Osteocyte (in vitro differentiated cells): ENCODE measurements at regions not wholly inside any gene's neighbourhood (a gene's known extent, or its start where the extent isn't known, plus 50 kb on each side); places are given as distances from the start of the nearest gene placed in this dataset.

Experiments used
- DNase-seq: peaks from one replicate; pipeline ENCODE4 v3.0.0; 2021; ENCODE audit warnings: mixed read lengths; ENCODE audit not compliant: unreplicated experiment; ENCODE audit errors: extremely low spot score
- H3K27ac Mint-ChIP-seq: one replicate; pipeline ENCODE4 v1.8.0; 2021; ENCODE audit warnings: mild to moderate bottlenecking, mixed read lengths; ENCODE audit not compliant: unreplicated experiment
- H3K27me3 Mint-ChIP-seq: one replicate; pipeline ENCODE4 v1.8.0; 2021; ENCODE audit warnings: mixed read lengths; ENCODE audit not compliant: unreplicated experiment
- H3K36me3 Mint-ChIP-seq: one replicate; pipeline ENCODE4 v1.8.0; 2021; ENCODE audit warnings: mixed read lengths; ENCODE audit not compliant: unreplicated experiment
- H3K4me1 Mint-ChIP-seq: one replicate; pipeline ENCODE4 v1.8.0; 2021; ENCODE audit warnings: mixed read lengths; ENCODE audit not compliant: unreplicated experiment
- H3K4me3 Mint-ChIP-seq: one replicate; pipeline ENCODE4 v1.8.0; 2021; ENCODE audit warnings: mild to moderate bottlenecking, moderate library complexity, mixed read lengths; ENCODE audit not compliant: unreplicated experiment
- H3K9me3 Mint-ChIP-seq: one replicate; pipeline ENCODE4 v1.8.0; 2021; ENCODE audit warnings: mixed read lengths; ENCODE audit not compliant: unreplicated experiment
- TF ChIP-seq, protein P1 (sequence below): fragments of 200-600 bp; sonication (generic); IDR thresholded peaks from 2 replicates; pipeline ENCODE4 v1.5.0; 2021; ENCODE audit warnings: antibody characterized with exemption, mild to moderate bottlenecking, moderate library complexity

DNA sequence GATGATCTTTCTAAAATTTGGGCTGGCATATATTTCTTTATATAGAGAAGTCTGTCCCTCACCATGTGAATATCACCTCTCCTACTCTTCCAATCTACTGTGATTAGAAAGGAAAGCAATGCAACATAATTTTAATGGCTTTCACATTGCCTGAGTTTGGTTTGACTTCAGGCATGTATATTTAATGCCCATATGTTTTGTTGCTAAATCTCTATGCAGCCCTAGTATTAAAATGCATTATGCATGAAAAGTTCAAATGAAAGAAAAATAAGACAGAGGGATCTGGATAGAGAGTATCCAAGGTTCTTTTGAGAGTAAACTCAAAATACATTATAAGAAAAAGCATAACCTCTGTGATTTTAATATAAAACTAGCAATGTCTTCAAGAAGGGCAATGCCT, 518.3 kb downstream of the PRR16 start:
- peaks cover 19% of the 10 kb centered on the region for H3K27me3 Mint-ChIP-seq
- H3K4me1 Mint-ChIP-seq, result no peaks in the 10 kb centered on the region
- H3K36me3 Mint-ChIP-seq, result no peaks in the 10 kb centered on the region
- TF ChIP-seq, protein P1, sequence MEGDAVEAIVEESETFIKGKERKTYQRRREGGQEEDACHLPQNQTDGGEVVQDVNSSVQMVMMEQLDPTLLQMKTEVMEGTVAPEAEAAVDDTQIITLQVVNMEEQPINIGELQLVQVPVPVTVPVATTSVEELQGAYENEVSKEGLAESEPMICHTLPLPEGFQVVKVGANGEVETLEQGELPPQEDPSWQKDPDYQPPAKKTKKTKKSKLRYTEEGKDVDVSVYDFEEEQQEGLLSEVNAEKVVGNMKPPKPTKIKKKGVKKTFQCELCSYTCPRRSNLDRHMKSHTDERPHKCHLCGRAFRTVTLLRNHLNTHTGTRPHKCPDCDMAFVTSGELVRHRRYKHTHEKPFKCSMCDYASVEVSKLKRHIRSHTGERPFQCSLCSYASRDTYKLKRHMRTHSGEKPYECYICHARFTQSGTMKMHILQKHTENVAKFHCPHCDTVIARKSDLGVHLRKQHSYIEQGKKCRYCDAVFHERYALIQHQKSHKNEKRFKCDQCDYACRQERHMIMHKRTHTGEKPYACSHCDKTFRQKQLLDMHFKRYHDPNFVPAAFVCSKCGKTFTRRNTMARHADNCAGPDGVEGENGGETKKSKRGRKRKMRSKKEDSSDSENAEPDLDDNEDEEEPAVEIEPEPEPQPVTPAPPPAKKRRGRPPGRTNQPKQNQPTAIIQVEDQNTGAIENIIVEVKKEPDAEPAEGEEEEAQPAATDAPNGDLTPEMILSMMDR, result no peak
- no peaks in the 10 kb centered on the region for H3K9me3 Mint-ChIP-seq
- no peak overlapping the region for H3K27ac Mint-ChIP-seq
- DNase-seq, result no peak
- no peak overlapping the region for H3K4me3 Mint-ChIP-seq

DNA sequence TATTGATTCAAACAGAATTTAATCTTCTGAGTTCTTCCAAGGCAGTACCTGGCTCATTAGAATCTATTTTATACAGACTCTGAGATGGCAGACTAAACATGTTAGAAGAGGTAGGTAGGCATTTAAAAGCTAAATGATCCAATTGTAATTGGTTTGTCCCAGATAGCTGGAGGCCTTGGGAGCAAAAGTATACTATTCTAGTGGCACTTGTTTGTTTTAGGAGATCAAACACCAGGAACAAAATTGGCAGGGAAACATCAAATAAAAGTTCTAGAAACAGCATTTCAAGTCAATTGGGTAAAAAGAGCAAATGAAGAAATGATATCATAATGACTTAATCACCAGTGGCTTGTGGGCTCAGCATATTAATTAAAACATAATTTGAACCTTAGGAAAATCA, 521.4 kb downstream of the PRR16 start:
- no peaks in the 10 kb centered on the region for H3K4me1 Mint-ChIP-seq
- TF ChIP-seq, protein P1, result no peak
- no peak for DNase-seq
- no peaks in the 10 kb centered on the region for H3K36me3 Mint-ChIP-seq
- H3K9me3 Mint-ChIP-seq, result no peaks in the 10 kb centered on the region
- peaks cover 27% of the 10 kb centered on the region for H3K27me3 Mint-ChIP-seq
- no peak overlapping the region for H3K27ac Mint-ChIP-seq
- no peak overlapping the region for H3K4me3 Mint-ChIP-seq

DNA sequence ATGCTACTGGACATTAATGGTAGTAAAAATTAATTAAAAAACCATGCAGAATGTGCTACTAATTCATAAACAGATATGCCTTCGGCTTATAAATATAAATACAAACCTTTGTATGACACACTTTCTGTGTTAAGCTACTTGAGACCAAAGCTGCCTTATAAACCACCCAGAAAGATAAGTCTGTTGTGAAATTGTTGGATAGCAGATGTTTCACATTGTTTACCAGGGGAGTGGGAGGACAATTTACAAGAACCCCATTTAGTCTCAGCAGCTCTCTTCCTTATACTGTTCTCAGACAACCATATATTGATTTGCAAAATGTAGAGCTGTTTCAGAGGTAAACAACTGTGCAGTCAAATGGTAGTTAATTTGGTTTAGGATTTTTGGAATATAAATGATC, 524.4 kb downstream of the PRR16 start:
- Mint-ChIP-seq H3K36me3 (no peaks in the 10 kb centered on the region), H3K27ac (no peak overlapping the region), H3K4me3 (no peak overlapping the region), H3K27me3 (peaks cover 29% of the 10 kb centered on the region), H3K9me3 (no peaks in the 10 kb centered on the region), H3K4me1 (no peaks in the 10 kb centered on the region)
- TF ChIP-seq, protein P1, result no peak
- DNase-seq, result no peak

DNA sequence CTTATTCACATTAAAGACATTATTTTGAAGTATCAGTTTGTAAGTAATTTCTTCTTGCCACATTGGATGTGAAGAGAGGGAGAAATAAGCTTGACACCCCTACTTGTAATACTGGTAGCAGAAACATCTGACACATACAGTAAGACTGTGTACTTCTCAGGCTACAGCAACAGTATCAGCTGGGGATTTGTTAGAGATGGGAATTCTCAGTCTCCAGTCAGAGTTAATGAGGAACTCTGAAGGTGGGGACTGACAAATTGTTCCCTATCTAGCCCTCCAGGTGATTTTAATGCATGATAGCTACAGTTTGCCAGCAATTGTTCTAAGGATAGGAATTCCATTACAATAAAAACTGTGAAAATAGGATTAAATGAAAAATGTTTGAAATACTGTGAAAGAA, 524.8 kb downstream of the PRR16 start:
- Mint-ChIP-seq H3K4me1 (no peaks in the 10 kb centered on the region), H3K27me3 (peaks cover 27% of the 10 kb centered on the region), H3K9me3 (no peaks in the 10 kb centered on the region), H3K36me3 (no peaks in the 10 kb centered on the region), H3K4me3 (no peak overlapping the region), H3K27ac (no peak overlapping the region)
- TF ChIP-seq, protein P1, result no peak
- DNase-seq, result no peak

DNA sequence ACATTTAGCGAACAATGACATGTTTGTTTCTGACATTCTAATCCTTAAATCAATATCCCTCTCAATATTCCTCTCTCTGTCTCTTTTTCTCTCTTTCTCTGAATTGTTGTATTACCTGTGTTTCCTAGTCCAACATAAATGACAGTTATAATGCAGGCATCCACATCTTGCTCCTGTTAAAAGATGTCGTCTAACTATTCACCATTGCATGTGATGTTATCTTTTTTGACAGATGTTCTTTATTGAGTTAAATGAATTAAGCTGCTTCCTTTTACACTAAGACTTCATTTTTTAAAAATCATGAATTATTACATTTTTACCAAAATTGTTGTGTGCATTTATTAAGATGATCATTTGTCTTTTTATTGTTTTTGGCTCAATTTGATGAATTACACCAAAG, 527.5 kb downstream of the PRR16 start:
- Mint-ChIP-seq H3K27me3 (peaks cover 15% of the 10 kb centered on the region), H3K4me1 (no peaks in the 10 kb centered on the region), H3K4me3 (no peak overlapping the region), H3K27ac (no peak overlapping the region), H3K36me3 (no peaks in the 10 kb centered on the region), H3K9me3 (no peaks in the 10 kb centered on the region)
- no peak for DNase-seq
- TF ChIP-seq, protein P1, result no peak
